Frontal cortex (tissue), 3 donors: ENCODE measurements at regions not wholly inside any gene's neighbourhood (a gene's known extent, or its start where the extent isn't known, plus 50 kb on each side); places are given as distances from the start of the nearest gene placed in this dataset.
"Not testable (repeated sequence)": the region's sequence is repeated elsewhere in the genome, so short reads cannot be mapped to it uniquely, and the experiment has no call there.

Experiments used
- DNase-seq, 2 donors: peaks; one replicate each; pipeline ENCODE4 v3.0.0; 2012; ENCODE audit warnings: low spot score in 2 of 2
- FAIRE-seq: peaks from 2 replicates; lab custom pipeline; 2012; peaks lifted over from hg19 to GRCh38; lab: Jason Lieb, UNC
- donor health status: control.
- donor health status: control.
- donor health status: control.

GRCh38 chr4:124861761-124862160 lies 149.2 kb upstream of the ANKRD50 start:
- DNase-seq (no peak), FAIRE-seq (no peak)

GRCh38 chr4:124854968-124855367 lies 142.4 kb upstream of the ANKRD50 start:
- FAIRE-seq (no peak), DNase-seq (no peak)

- DNase-seq: no peak
- FAIRE-seq: no peak
These were observed 139.2 kb upstream of the ANKRD50 start for GRCh38 chr4:124851741-124852140.

GRCh38 chr4:124846306-124846705 lies 133.8 kb upstream of the ANKRD50 start:
- DNase-seq (no peak), FAIRE-seq (no peak)

GRCh38 chr4:124839786-124840390 lies 127.4 kb upstream of the ANKRD50 start:
- DNase-seq: no peak

GRCh38 chr4:124833831-124834505 lies 121.4 kb upstream of the ANKRD50 start:
- DNase-seq: no peak
- FAIRE-seq: no peak

More at GRCh38 chr4:124839786-124840390, 127.4 kb upstream of the ANKRD50 start:
- no peak for FAIRE-seq

- FAIRE-seq (no peak), DNase-seq (no peak)
These were observed 115.8 kb upstream of the ANKRD50 start for GRCh38 chr4:124828382-124828781.

- DNase-seq (no peak), FAIRE-seq (no peak)
These were observed 105.0 kb upstream of the ANKRD50 start for GRCh38 chr4:124817531-124817930.

GRCh38 chr4:124812203-124812602 lies 99.7 kb upstream of the ANKRD50 start:
- not testable (repeated sequence) for DNase-seq, FAIRE-seq

- DNase-seq: no peak
- FAIRE-seq: no peak
These were observed 98.3 kb upstream of the ANKRD50 start for GRCh38 chr4:124810827-124811226.

- no peak for DNase-seq
- FAIRE-seq: no peak
These were observed 94.9 kb upstream of the ANKRD50 start for GRCh38 chr4:124807421-124807820.

GRCh38 chr4:124806403-124806802 lies 93.9 kb upstream of the ANKRD50 start:
- no peak for DNase-seq
- FAIRE-seq: no peak

- FAIRE-seq: no peak
These were observed 92.1 kb upstream of the ANKRD50 start for GRCh38 chr4:124804584-124804983.

GRCh38 chr4:124804041-124804440 lies 91.5 kb upstream of the ANKRD50 start:
- FAIRE-seq: no peak

More at GRCh38 chr4:124804584-124804983, 92.1 kb upstream of the ANKRD50 start:
- DNase-seq: no peak

GRCh38 chr4:124803641-124804040 lies 91.1 kb upstream of the ANKRD50 start:
- DNase-seq (no peak), FAIRE-seq (no peak)

More at GRCh38 chr4:124804041-124804440, 91.5 kb upstream of the ANKRD50 start:
- DNase-seq: no peak

- DNase-seq (no peak), FAIRE-seq (no peak)
These were observed 90.5 kb upstream of the ANKRD50 start for GRCh38 chr4:124803026-124803425.

GRCh38 chr4:124797223-124797622 lies 84.7 kb upstream of the ANKRD50 start:
- DNase-seq: no peak
- FAIRE-seq: no peak

- no peak for FAIRE-seq
- no peak for DNase-seq
These were observed 77.9 kb upstream of the ANKRD50 start for GRCh38 chr4:124790471-124790870.

GRCh38 chr4:124786634-124787033 lies 74.1 kb upstream of the ANKRD50 start:
- DNase-seq (no peak), FAIRE-seq (no peak)

GRCh38 chr4:124785645-124786044 lies 73.1 kb upstream of the ANKRD50 start:
- DNase-seq (no peak), FAIRE-seq (no peak)

GRCh38 chr4:124783847-124784246 lies 71.3 kb upstream of the ANKRD50 start:
- DNase-seq (no peak), FAIRE-seq (no peak)

- DNase-seq (no peak), FAIRE-seq (no peak)
These were observed 64.5 kb upstream of the ANKRD50 start for GRCh38 chr4:124777007-124777406.
